ENCODE measurements at regions not wholly inside any gene's neighbourhood (a gene's known extent, or its start where the extent isn't known, plus 50 kb on each side); places are given as distances from the start of the nearest gene placed in this dataset.

DNA sequence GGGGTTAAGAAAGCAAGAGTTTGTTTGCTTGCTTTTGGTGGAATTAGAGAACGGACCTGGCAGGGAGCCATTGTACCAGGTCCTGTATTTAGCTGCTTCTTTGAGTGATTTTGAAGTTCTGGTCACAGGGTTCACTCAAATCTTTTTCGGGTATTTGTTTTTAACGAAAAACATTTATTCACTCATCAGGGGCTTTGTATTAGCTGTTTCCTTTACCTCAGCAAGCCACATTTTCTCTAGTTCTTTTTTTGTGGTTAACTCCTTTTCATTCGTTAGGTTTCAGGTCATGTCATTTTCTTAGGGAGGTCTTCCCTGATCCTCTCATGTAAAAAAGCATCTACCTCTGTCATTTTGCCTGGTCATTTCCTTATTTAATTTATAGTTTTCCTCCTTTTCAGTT lies 1502.2 kb downstream of the GRIK2 start:
- TF ChIP-seq, protein P1, sequence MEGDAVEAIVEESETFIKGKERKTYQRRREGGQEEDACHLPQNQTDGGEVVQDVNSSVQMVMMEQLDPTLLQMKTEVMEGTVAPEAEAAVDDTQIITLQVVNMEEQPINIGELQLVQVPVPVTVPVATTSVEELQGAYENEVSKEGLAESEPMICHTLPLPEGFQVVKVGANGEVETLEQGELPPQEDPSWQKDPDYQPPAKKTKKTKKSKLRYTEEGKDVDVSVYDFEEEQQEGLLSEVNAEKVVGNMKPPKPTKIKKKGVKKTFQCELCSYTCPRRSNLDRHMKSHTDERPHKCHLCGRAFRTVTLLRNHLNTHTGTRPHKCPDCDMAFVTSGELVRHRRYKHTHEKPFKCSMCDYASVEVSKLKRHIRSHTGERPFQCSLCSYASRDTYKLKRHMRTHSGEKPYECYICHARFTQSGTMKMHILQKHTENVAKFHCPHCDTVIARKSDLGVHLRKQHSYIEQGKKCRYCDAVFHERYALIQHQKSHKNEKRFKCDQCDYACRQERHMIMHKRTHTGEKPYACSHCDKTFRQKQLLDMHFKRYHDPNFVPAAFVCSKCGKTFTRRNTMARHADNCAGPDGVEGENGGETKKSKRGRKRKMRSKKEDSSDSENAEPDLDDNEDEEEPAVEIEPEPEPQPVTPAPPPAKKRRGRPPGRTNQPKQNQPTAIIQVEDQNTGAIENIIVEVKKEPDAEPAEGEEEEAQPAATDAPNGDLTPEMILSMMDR (IDR thresholded peaks at IDR 0.05; ENCODE audit: low read depth, low read length) = no peak
- no peak overlapping the region for H3K4me3 ChIP-seq (ENCODE audit: low read depth, low read length)

DNA sequence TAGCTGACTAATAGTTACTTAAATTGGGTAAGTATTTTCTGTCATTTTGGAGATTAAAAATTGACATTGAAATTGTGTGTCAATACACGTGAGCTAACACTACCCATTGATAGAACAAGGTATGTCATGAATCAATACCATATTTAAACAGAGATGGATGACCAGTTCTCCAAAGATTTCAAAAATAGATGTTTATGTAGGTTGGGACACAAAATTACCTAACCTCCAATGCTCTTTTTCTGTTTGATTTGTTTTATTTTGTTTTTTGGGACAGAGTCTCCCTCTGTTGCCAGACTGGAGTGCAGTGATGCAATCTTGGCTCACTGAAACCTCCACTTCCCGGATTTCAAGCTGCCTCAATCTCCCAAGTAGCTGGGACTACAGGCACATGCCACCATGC lies 1491.7 kb downstream of the GRIK2 start:
- no peak overlapping the region for H3K4me3 ChIP-seq (ENCODE audit: low read depth, low read length)
- TF ChIP-seq, protein P1 (IDR thresholded peaks at IDR 0.05; ENCODE audit: low read depth, low read length) = no peak

DNA sequence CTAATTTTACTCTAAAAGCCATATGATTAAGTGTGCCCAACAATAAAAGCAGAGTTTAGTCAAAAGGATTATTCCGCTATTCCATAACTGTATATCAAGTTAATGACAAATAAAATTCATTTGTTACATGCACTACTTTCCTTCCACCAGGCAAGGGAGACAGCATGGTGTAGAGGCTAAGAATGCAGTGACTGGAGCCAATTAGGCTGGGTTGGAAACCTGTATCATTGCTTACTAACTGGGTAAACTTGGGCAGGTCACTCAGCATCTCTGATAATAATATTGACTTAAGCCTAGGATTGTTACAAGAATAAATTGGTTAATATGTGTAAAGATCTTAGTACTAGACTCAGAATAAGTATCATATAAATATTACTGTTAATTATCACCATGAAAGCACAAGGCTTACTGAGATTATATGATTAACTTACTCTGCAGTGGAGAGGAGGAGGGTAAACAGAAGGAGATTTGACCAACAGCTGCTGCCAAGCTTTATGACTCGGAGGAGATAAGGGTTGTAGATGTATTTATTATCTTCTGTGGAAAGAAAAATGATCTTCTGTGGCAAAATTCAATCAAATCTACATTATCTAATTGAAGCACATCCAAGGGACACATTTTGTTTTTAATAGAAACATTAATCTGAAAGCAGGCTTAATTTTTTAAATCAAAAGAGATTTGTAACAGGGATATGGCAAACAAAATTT lies 1459.9 kb downstream of the GRIK2 start:
- TF ChIP-seq, protein P1 (IDR thresholded peaks at IDR 0.05; ENCODE audit: low read depth, low read length) = no peak
- no peak overlapping the region for H3K4me3 ChIP-seq (ENCODE audit: low read depth, low read length)

DNA sequence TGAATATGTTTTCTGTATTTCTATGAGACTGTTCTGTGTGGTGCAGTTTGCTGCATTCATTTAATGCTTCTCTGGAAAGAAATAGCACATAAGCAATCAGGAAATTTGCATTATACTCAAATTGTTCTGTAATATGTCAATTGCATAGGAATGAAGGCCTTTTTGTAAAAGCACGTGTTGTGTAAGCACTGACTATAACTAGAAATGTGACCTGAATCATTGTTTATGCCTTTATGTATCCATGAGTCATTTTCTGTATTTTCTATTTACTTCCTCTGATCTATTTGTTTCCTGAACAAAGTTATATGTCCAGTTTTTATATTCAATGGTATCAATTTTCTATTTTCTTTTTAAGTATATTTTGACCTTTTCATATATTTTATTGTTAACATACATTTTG lies 1455.3 kb downstream of the GRIK2 start:
- no peak overlapping the region for H3K4me3 ChIP-seq (ENCODE audit: low read depth, low read length)
- TF ChIP-seq, protein P1 (IDR thresholded peaks at IDR 0.05; ENCODE audit: low read depth, low read length) = no peak

DNA sequence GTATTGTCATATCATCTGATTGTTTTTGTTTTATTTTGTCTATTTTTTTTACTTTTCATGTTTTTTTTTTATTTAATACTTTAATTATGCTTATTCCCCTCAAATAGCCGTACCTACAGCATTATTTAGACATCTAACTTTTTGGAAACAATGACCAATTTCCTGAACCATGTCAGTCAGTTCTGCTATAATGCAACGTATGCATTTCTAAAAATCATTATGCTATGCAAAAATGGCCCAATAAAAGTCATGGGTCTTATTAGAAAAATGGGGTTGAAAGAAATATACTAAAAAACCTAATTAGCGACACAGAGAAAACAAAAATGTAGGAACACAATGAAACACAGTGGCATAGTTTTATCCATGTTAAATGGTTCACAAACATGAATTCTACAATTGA lies 1454.7 kb downstream of the GRIK2 start:
- TF ChIP-seq, protein P1 (IDR thresholded peaks at IDR 0.05; ENCODE audit: low read depth, low read length) = no peak

DNA sequence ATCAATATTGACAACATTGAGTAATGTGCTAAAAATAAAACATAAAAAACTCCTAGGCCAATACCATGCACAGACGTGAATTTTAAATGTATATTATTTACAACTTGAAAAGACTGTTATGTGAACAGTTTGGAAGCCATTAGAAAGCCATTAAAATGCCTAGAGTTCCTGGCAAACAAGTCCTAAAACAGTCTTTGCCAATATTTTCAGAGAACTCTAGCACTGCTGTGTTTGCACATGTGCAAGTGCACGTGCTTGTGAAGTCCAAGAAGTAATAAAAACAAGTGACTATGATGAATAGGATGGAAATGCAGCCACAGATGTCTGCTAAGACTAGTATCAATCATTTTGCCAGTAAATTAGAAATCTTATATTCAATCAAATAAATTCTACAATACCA lies 1447.6 kb downstream of the GRIK2 start:
- TF ChIP-seq, protein P1 (IDR thresholded peaks at IDR 0.05; ENCODE audit: low read depth, low read length) = no peak
- no peak overlapping the region for H3K4me3 ChIP-seq (ENCODE audit: low read depth, low read length)

More for the DNA sequence above, 1454.7 kb downstream of the GRIK2 start:
- no peak overlapping the region for H3K4me3 ChIP-seq (ENCODE audit: low read depth, low read length)

DNA sequence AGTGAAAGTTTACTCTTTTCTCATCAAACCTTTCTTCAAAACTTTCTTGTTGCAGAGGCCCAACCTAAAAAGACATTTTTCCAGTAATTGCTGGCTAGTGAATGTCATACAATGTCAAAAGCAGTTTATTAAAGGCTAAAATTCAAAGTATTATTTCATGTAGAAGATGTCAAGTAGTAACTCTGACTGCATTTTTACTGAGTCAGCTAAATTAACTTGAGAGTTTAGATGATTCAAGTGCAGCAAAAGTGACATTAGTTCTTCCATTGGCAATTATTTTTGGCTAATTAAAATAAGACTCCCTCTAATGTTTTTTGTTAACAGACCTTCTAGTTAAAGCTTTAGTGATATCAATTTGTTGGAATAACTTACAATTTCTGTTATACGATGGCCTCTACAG lies 1438.5 kb downstream of the GRIK2 start:
- TF ChIP-seq, protein P1 (IDR thresholded peaks at IDR 0.05; ENCODE audit: low read depth, low read length) = no peak
- H3K4me3 ChIP-seq (ENCODE audit: low read depth, low read length) = no peak overlapping the region
